Mucosa of gallbladder (tissue), 1 donor: ENCODE measurements at regions not wholly inside any gene's neighbourhood (a gene's known extent, or its start where the extent isn't known, plus 50 kb on each side); places are given as distances from the start of the nearest gene placed in this dataset.

ENCODE experiments used
- DNase-seq: peaks from one replicate; pipeline ENCODE4 v3.0.0-alpha.2; 2020; ENCODE audit warnings: low spot score
- donor health status: DM: no; HTN: no; CAD: no.

- no peak for DNase-seq
Measured at GRCh38 chr6:44049989-44050871, 77.0 kb downstream of the MRPL14 start.

GRCh38 chr6:44049163-44049988 lies 77.9 kb downstream of the MRPL14 start:
- peak; percentile 64 for DNase-seq

GRCh38 chr6:44048277-44048676 lies 79.0 kb downstream of the MRPL14 start:
- no peak for DNase-seq

GRCh38 chr6:44047801-44048200 lies 79.5 kb downstream of the MRPL14 start:
- no peak for DNase-seq

GRCh38 chr6:44047179-44047546 lies 80.1 kb downstream of the MRPL14 start:
- DNase-seq: no peak

GRCh38 chr6:44046516-44047178 lies 80.6 kb downstream of the MRPL14 start:
- no peak for DNase-seq

- no peak for DNase-seq
Measured at GRCh38 chr6:44045672-44046015, 81.6 kb downstream of the MRPL14 start.

GRCh38 chr6:44044940-44045671 lies 82.1 kb downstream of the MRPL14 start:
- DNase-seq: no peak

- no peak for DNase-seq
Measured at GRCh38 chr6:44044154-44044539, 83.1 kb downstream of the MRPL14 start.

- DNase-seq: no peak
Measured at GRCh38 chr6:44043479-44044153, 83.6 kb downstream of the MRPL14 start.

- peak; percentile 63 for DNase-seq
Measured at GRCh38 chr6:44042989-44043478, 84.2 kb downstream of the MRPL14 start.

GRCh38 chr6:44042261-44042988 lies 84.8 kb downstream of the MRPL14 start:
- DNase-seq: no peak

- peak; percentile 59 for DNase-seq
Measured at GRCh38 chr6:44041461-44042260, 85.6 kb downstream of the MRPL14 start.

GRCh38 chr6:44040786-44041185 lies 86.5 kb downstream of the MRPL14 start:
- DNase-seq: no peak

- DNase-seq: no peak
Measured at GRCh38 chr6:44039839-44040350, 87.4 kb downstream of the MRPL14 start.

GRCh38 chr6:44039191-44039719 lies 88.0 kb downstream of the MRPL14 start:
- DNase-seq: no peak

GRCh38 chr6:44038543-44039065 lies 88.6 kb downstream of the MRPL14 start:
- no peak for DNase-seq

GRCh38 chr6:44037847-44038542 lies 89.3 kb downstream of the MRPL14 start:
- DNase-seq: no peak
